ENCODE measurements at regions not wholly inside any gene's neighbourhood (a gene's known extent, or its start where the extent isn't known, plus 50 kb on each side); places are given as distances from the start of the nearest gene placed in this dataset.
"Not testable (repeated sequence)": the region's sequence is repeated elsewhere in the genome, so short reads cannot be mapped to it uniquely, and the experiment has no call there.

GRCh38 chr11:22543261-22543660, 82.4 kb downstream of the FANCF start:
- Histone ChIP-seq H3K36me3 (no peaks in the 10 kb centered on the region), H3K9me3 (no peaks in the 10 kb centered on the region), H3K4me1 (no peaks in the 10 kb centered on the region), H3K27ac (no peak overlapping the region), H3K4me3 (no peak overlapping the region), H3K27me3 (peaks cover 6% of the 10 kb centered on the region)
- ATAC-seq, result no peak
- TF ChIP-seq EP300 (IDR thresholded peaks at IDR 0.05) (no peak), CTCF (IDR thresholded peaks at IDR 0.05) (no peak), POLR2A (IDR thresholded peaks at IDR 0.05) (no peak), POLR2AphosphoS5 (IDR thresholded peaks at IDR 0.05) (no peak)
- 32 to 43% methylated on average over 3 to 4 of the region's 4 CpGs for WGBS, 2 donors (ENCODE audit: low coverage in 1 of 2)

GRCh38 chr11:22539821-22540256, 85.8 kb downstream of the FANCF start:
- no peaks in the 10 kb centered on the region for H3K9me3 ChIP-seq
- H3K27ac ChIP-seq, result no peak overlapping the region
- H3K4me3 ChIP-seq, result no peak overlapping the region
- H3K4me1 ChIP-seq, result no peaks in the 10 kb centered on the region
- H3K36me3 ChIP-seq, result no peaks in the 10 kb centered on the region
- H3K27me3 ChIP-seq, result no peaks in the 10 kb centered on the region
- TF ChIP-seq POLR2A (IDR thresholded peaks at IDR 0.05), result no peak
- TF ChIP-seq EP300 (IDR thresholded peaks at IDR 0.05), result no peak
- TF ChIP-seq CTCF (IDR thresholded peaks at IDR 0.05), result peak in 2 of 4 experiments; percentile 31 to 46
- ATAC-seq, result no peak

- no peaks in the 10 kb centered on the region for H3K27me3 ChIP-seq
- WGBS, 2 donors (ENCODE audit: low coverage in 1 of 2), result 0% methylated on average over 1 of the region's 1 CpG
- TF ChIP-seq CTCF (IDR thresholded peaks at IDR 0.05) (no peak), POLR2A (IDR thresholded peaks at IDR 0.05) (no peak), EP300 (IDR thresholded peaks at IDR 0.05) (no peak), POLR2AphosphoS5 (IDR thresholded peaks at IDR 0.05) (no peak)
- no peaks in the 10 kb centered on the region for H3K36me3 ChIP-seq
- no peak overlapping the region for H3K4me3 ChIP-seq
- H3K9me3 ChIP-seq, result no peaks in the 10 kb centered on the region
- ATAC-seq, result no peak
- no peaks in the 10 kb centered on the region for H3K4me1 ChIP-seq
- no peak overlapping the region for H3K27ac ChIP-seq
These were observed 89.6 kb downstream of the FANCF start for GRCh38 chr11:22536071-22536470.

GRCh38 chr11:22528612-22529429, 96.8 kb downstream of the FANCF start:
- ATAC-seq, H3K4me1 ChIP-seq, H3K36me3 ChIP-seq, H3K27me3 ChIP-seq, H3K4me3 ChIP-seq, H3K27ac ChIP-seq, H3K9me3 ChIP-seq: not testable (repeated sequence)
- 79 to 100% methylated on average over 2 to 3 of the region's 28 CpGs for WGBS, 2 donors (ENCODE audit: low coverage in 1 of 2)

- WGBS, 2 donors (ENCODE audit: low coverage in 1 of 2), result 24 to 49% methylated on average over 2 of the region's 2 CpGs
- ATAC-seq, result no peak
These were observed 103.4 kb downstream of the FANCF start for GRCh38 chr11:22522225-22522624.

More at GRCh38 chr11:22522225-22522624, 103.4 kb downstream of the FANCF start:
- Histone ChIP-seq H3K4me3 (no peak overlapping the region), H3K36me3 (no peaks in the 10 kb centered on the region), H3K27ac (no peak overlapping the region), H3K27me3 (no peaks in the 10 kb centered on the region), H3K4me1 (no peaks in the 10 kb centered on the region), H3K9me3 (no peaks in the 10 kb centered on the region)
- TF ChIP-seq POLR2AphosphoS5 (IDR thresholded peaks at IDR 0.05), result no peak
- TF ChIP-seq CTCF (IDR thresholded peaks at IDR 0.05), result no peak
- TF ChIP-seq POLR2A (IDR thresholded peaks at IDR 0.05), result no peak
- no peak for TF ChIP-seq EP300 (IDR thresholded peaks at IDR 0.05)
